IMR-90 (cell line): ENCODE measurements at regions not wholly inside any gene's neighbourhood (a gene's known extent, or its start where the extent isn't known, plus 50 kb on each side); places are given as distances from the start of the nearest gene placed in this dataset.

Experiments used
- ATAC-seq: fragments of 200-7000 bp; cut with Tn5 transposase; 2 replicates; pipeline ENCODE4 v1.9.1; 2020; ENCODE audit warnings: low read depth, mild to moderate bottlenecking, moderate library complexity
- BruUV-seq: library from RNA; stranded (reverse); fragments of 400-500 nt; replicated peaks from 2 replicates; lab custom pipeline; 2021; lab: Mats Ljungman, UMichigan
- CTCF ChIA-PET: fragments of 300-600 bp; formaldehyde crosslinking; extraction: SDS; loops from one replicate; lab custom pipeline; 2021; ENCODE audit warnings: antibody characterized with exemption; lab: Yijun Ruan, JAX
- POLR2A ChIA-PET: fragments of 300-600 bp; sonication (Branson Sonifier 250); formaldehyde crosslinking; loops from one replicate; lab custom pipeline; 2022; ENCODE audit warnings: antibody characterized with exemption; ENCODE audit not compliant: unreplicated experiment; lab: Charles Lee
- DNase-seq: peaks from one replicate; pipeline ENCODE4 v3.0.0; 2013
- H2AFZ ChIP-seq: replicated peaks from 2 replicates; pipeline ENCODE3; 2013; ENCODE audit warnings: low read length, mild to moderate bottlenecking; ENCODE audit not compliant: poor library complexity
- H2AK5ac ChIP-seq: 2 replicates; pipeline ENCODE4 v1.6.1; 2013; ENCODE audit warnings: low read depth, low read length, inconsistent platforms
- H2AK9ac ChIP-seq: replicated peaks from 2 replicates; pipeline ENCODE3; 2013; ENCODE audit warnings: mild to moderate bottlenecking, low read depth, low read length, moderate library complexity; ENCODE audit not compliant: poor library complexity
- H2BK120ac ChIP-seq: 2 replicates; pipeline ENCODE4 v1.6.1; 2013; ENCODE audit warnings: low read depth, low read length, inconsistent platforms
- H2BK15ac ChIP-seq: 3 replicates; pipeline ENCODE4 v1.6.1; 2013; ENCODE audit warnings: low read depth, low read length, inconsistent platforms
- H2BK20ac ChIP-seq: 2 replicates; pipeline ENCODE4 v1.6.1; 2013; ENCODE audit warnings: low read depth, mild to moderate bottlenecking, inconsistent platforms, low read length, moderate library complexity
- H2BK5ac ChIP-seq: 2 replicates; pipeline ENCODE4 v1.6.1; 2013; ENCODE audit warnings: mild to moderate bottlenecking, low read depth, low read length, inconsistent platforms; ENCODE audit not compliant: poor library complexity, severe bottlenecking
- H3K14ac ChIP-seq: replicated peaks from 2 replicates; pipeline ENCODE4 v1.6.1; 2013; ENCODE audit warnings: low read depth, low read length, inconsistent platforms
- H3K18ac ChIP-seq: 2 replicates; pipeline ENCODE4 v1.6.1; 2013; ENCODE audit warnings: low read depth, low read length, control low read depth
- H3K23ac ChIP-seq: 2 replicates; pipeline ENCODE4 v1.6.1; 2013; ENCODE audit warnings: low read depth, low read length, inconsistent platforms
- H3K27ac ChIP-seq: 2 replicates; pipeline ENCODE4 v1.5.1; 2013; ENCODE audit warnings: mild to moderate bottlenecking, control low read depth, low read length; ENCODE audit not compliant: insufficient read depth
- H3K27me3 ChIP-seq: 2 replicates; pipeline ENCODE4 v1.6.1; 2013; ENCODE audit warnings: low read length; ENCODE audit not compliant: control insufficient read depth, insufficient read depth
- H3K36me3 ChIP-seq: 2 replicates; pipeline ENCODE4 v1.6.1; 2013; ENCODE audit warnings: low read length, mixed read lengths; ENCODE audit not compliant: control insufficient read depth, insufficient read depth
- H3K4ac ChIP-seq: 2 replicates; pipeline ENCODE4 v1.6.1; 2013; ENCODE audit warnings: low read depth, low read length, inconsistent platforms
- H3K4me1 ChIP-seq: 2 replicates; pipeline ENCODE4 v1.6.1; 2013; ENCODE audit warnings: low read length, mixed read lengths; ENCODE audit not compliant: control insufficient read depth, insufficient read depth
- H3K4me2 ChIP-seq: 2 replicates; pipeline ENCODE4 v1.6.1; 2013; ENCODE audit warnings: low read depth, mild to moderate bottlenecking, control low read depth, low read length, moderate library complexity
- H3K4me3 ChIP-seq: 2 replicates; pipeline ENCODE4 v1.5.1; 2013; ENCODE audit warnings: low read depth, mild to moderate bottlenecking, control low read depth, low read length, moderate library complexity; ENCODE audit not compliant: insufficient read depth
- H3K56ac ChIP-seq: 2 replicates; pipeline ENCODE4 v1.6.1; 2013; ENCODE audit warnings: low read length, inconsistent platforms; ENCODE audit not compliant: insufficient read depth; ENCODE audit errors: extremely low read depth
- H3K79me1 ChIP-seq, 2 experiments: 2 replicates each; pipeline ENCODE4 v1.6.1; 2013; ENCODE audit warnings: low read length in 2 of 2, inconsistent platforms in 1 of 2, low read depth in 1 of 2
- H3K9ac ChIP-seq: 2 replicates; pipeline ENCODE4 v1.6.1; 2013; ENCODE audit warnings: low read depth, low read length, control low read depth
- H3K9me1 ChIP-seq: 2 replicates; pipeline ENCODE4 v1.6.1; 2013; ENCODE audit warnings: low read length, inconsistent platforms; ENCODE audit not compliant: insufficient read depth
- H3K9me3 ChIP-seq: 2 replicates; pipeline ENCODE4 v1.6.1; 2013; ENCODE audit warnings: low read length; ENCODE audit not compliant: control insufficient read depth, insufficient read depth
- H4K20me1 ChIP-seq: 2 replicates; pipeline ENCODE4 v1.6.1; 2013; ENCODE audit warnings: low read length, inconsistent platforms; ENCODE audit not compliant: insufficient read depth
- H4K5ac ChIP-seq: 2 replicates; pipeline ENCODE4 v1.6.1; 2013; ENCODE audit warnings: mild to moderate bottlenecking, low read depth, low read length, control low read depth
- H4K8ac ChIP-seq, 2 experiments: 2 replicates each; pipeline ENCODE4 v1.6.1; 2013; ENCODE audit warnings: low read depth in 2 of 2, low read length in 2 of 2, control low read depth in 1 of 2, inconsistent platforms in 1 of 2
- H4K91ac ChIP-seq: 2 replicates; pipeline ENCODE4 v1.6.1; 2013; ENCODE audit warnings: low read depth, low read length, inconsistent platforms; ENCODE audit not compliant: insufficient read depth
- MAFK ChIP-seq: IDR thresholded peaks from 2 replicates; pipeline ENCODE4 v1.6.1; 2012; ENCODE audit warnings: low read depth, low read length, improper control_type of control experiment
- NFE2L2 ChIP-seq: fragments of 150-350 bp; IDR thresholded peaks from 2 replicates; pipeline ENCODE4 v1.6.1; 2016; ENCODE audit warnings: low read depth, mild to moderate bottlenecking, low read length
- RAD21 ChIP-seq: IDR thresholded peaks from 2 replicates; pipeline ENCODE4 v1.6.1; 2012; ENCODE audit warnings: low read length, improper control_type of control experiment
- RCOR1 ChIP-seq: IDR thresholded peaks from 2 replicates; pipeline ENCODE4 v1.6.1; 2012; ENCODE audit warnings: mild to moderate bottlenecking, low read length, improper control_type of control experiment; ENCODE audit not compliant: insufficient replicate concordance
- SMC3 ChIP-seq: fragments of 150-350 bp; IDR thresholded peaks from 2 replicates; pipeline ENCODE4 v1.6.1; 2016; ENCODE audit warnings: low read depth, mild to moderate bottlenecking, antibody characterized with exemption, low read length, moderate library complexity
- dilution Hi-C: fragments of 300-500 bp; cut with HindIII; formaldehyde crosslinking; loops from one replicate; pipeline ENCODE4 v1.14.3; 2018; ENCODE audit warnings: low sequenced_read_pairs; ENCODE audit not compliant: unreplicated experiment
- in situ Hi-C: fragments of 300-500 bp; cut with MboI; formaldehyde crosslinking; loops from 3 replicates; pipeline ENCODE4 v1.14.3; 2019; ENCODE audit warnings: low sequenced_read_pairs, inconsistent platforms, mixed read lengths
- intact Hi-C: fragments of 100-400 bp; cut with micrococcal nuclease; formaldehyde crosslinking; loops from 2 replicates; pipeline ENCODE4 v1.10.0; 2022
- TF ChIP-seq, protein P1 (sequence below): fragments of 150-350 bp; IDR thresholded peaks from 2 replicates; pipeline ENCODE4 v1.6.1; 2017; ENCODE audit warnings: mild to moderate bottlenecking, antibody characterized with exemption, low read length, low read depth

DNA sequence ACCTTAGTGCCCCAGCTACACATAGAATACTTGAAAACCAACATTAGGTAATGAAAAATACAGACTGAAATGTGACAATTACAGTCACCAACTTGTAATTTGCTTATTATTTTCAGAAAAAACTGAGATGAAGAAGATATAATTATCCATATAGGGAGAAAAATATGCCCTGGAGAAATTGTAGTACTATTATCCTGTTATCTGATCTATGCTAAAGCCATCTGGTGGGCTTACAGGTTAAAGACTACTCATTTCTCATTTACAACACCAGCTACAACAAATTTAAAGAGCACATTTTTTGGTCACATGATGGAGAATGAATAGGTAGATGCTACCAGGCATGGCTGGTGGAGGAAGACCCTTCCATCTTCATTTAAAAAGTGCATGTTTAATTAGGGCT lies 79.6 kb upstream of the NYAP2 start:
- H3K9ac ChIP-seq: no peak overlapping the region
- H3K9me1 ChIP-seq: no peaks in the 10 kb centered on the region
- H3K18ac ChIP-seq: no peak overlapping the region
- intact Hi-C loops (no loop called here), dilution Hi-C loops (no loop called here), in situ Hi-C loops (no loop called here)
- H2AK9ac ChIP-seq: no peak overlapping the region
- BruUV-seq: no TSS peak
- H3K27me3 ChIP-seq: no peaks in the 10 kb centered on the region; the same call in 1 of the 2 replicates
- no peak overlapping the region for H2AFZ ChIP-seq
- no peak for ATAC-seq
- no peak overlapping the region for H2BK15ac ChIP-seq
- H3K36me3 ChIP-seq: no peaks in the 10 kb centered on the region
- H4K91ac ChIP-seq: no peak overlapping the region
- H3K4ac ChIP-seq: no peak overlapping the region
- ChIA-PET POLR2A (no interaction called here), CTCF (no interaction called here)
- H3K4me2 ChIP-seq: no peak overlapping the region
- H4K8ac ChIP-seq: no peak overlapping the region
- H3K14ac ChIP-seq: no peak overlapping the region
- no peaks in the 10 kb centered on the region for H3K79me1 ChIP-seq
- H2BK20ac ChIP-seq: no peak overlapping the region
- no peak for TF ChIP-seq RCOR1
- TF ChIP-seq SMC3: no peak
- no peak for TF ChIP-seq RAD21
- no peak for TF ChIP-seq MAFK
- TF ChIP-seq, protein P1, sequence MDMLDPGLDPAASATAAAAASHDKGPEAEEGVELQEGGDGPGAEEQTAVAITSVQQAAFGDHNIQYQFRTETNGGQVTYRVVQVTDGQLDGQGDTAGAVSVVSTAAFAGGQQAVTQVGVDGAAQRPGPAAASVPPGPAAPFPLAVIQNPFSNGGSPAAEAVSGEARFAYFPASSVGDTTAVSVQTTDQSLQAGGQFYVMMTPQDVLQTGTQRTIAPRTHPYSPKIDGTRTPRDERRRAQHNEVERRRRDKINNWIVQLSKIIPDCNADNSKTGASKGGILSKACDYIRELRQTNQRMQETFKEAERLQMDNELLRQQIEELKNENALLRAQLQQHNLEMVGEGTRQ: no peak
- no peak for TF ChIP-seq NFE2L2
- H3K4me3 ChIP-seq: no peak overlapping the region
- H3K56ac ChIP-seq: no peak overlapping the region
- no peak overlapping the region for H3K27ac ChIP-seq
- H4K5ac ChIP-seq: no peak overlapping the region
- DNase-seq: no peak
- no peaks in the 10 kb centered on the region for H3K4me1 ChIP-seq
- H2AK5ac ChIP-seq: no peak overlapping the region
- H4K20me1 ChIP-seq: no peaks in the 10 kb centered on the region
- H2BK120ac ChIP-seq: no peak overlapping the region
- H3K23ac ChIP-seq: no peak overlapping the region
- H2BK5ac ChIP-seq: no peak overlapping the region
- H3K9me3 ChIP-seq: peaks cover 3% of the 10 kb centered on the region
